SK-N-SH (cell line): ENCODE measurements at regions not wholly inside any gene's neighbourhood (a gene's known extent, or its start where the extent isn't known, plus 50 kb on each side); places are given as distances from the start of the nearest gene placed in this dataset.

Experiments
- CHD2 ChIP-seq: fragments of 150-350 bp; IDR thresholded peaks from 2 replicates; pipeline ENCODE4 v1.6.1; 2018; ENCODE audit warnings: low read length; ENCODE audit not compliant: partially characterized antibody
- CTCF ChIP-seq: fragments of 200-600 bp; sonication (generic); IDR thresholded peaks from 2 replicates; pipeline ENCODE4 v1.6.1; 2017; ENCODE audit warnings: antibody characterized with exemption, mild to moderate bottlenecking, moderate library complexity
- EZH2phosphoT487 ChIP-seq: fragments of 200-600 bp; sonication (generic); IDR thresholded peaks from 2 replicates; pipeline ENCODE4 v1.6.1; 2017; ENCODE audit warnings: low read depth, mixed run types, mild to moderate bottlenecking, antibody characterized with exemption, moderate library complexity, borderline replicate concordance
- GABPA ChIP-seq: IDR thresholded peaks from 2 replicates; pipeline ENCODE4 v1.4.0; 2012; ENCODE audit warnings: low read depth, mild to moderate bottlenecking
- POLR2AphosphoS5 ChIP-seq: IDR thresholded peaks from 2 replicates; pipeline ENCODE4 v1.6.1; 2012; ENCODE audit warnings: low read depth, low read length
- REST ChIP-seq: IDR thresholded peaks from 2 replicates; pipeline ENCODE4 v1.6.1; 2012; ENCODE audit warnings: mild to moderate bottlenecking, low read depth, low read length, moderate library complexity
- RXRA ChIP-seq: IDR thresholded peaks from 2 replicates; pipeline ENCODE4 v1.4.0; 2012; ENCODE audit warnings: low read depth, mild to moderate bottlenecking, borderline replicate concordance
- SIN3A ChIP-seq: IDR thresholded peaks from 2 replicates; pipeline ENCODE4 v1.6.1; 2012; ENCODE audit warnings: low read depth, mild to moderate bottlenecking, low read length, moderate library complexity, borderline replicate concordance
- TAF1 ChIP-seq: IDR thresholded peaks from 2 replicates; pipeline ENCODE4 v1.6.1; 2012; ENCODE audit warnings: low read depth, mild to moderate bottlenecking, low read length, moderate library complexity, borderline replicate concordance
- TEAD4 ChIP-seq: IDR thresholded peaks from 2 replicates; pipeline ENCODE4 v1.4.0; 2012; ENCODE audit warnings: mild to moderate bottlenecking, borderline replicate concordance; ENCODE audit not compliant: insufficient read depth
- USF2 ChIP-seq: fragments of 150-350 bp; IDR thresholded peaks from 2 replicates; pipeline ENCODE4 v1.6.1; 2017; ENCODE audit warnings: antibody characterized with exemption, low read length, low read depth, borderline replicate concordance
- YY1 ChIP-seq: IDR thresholded peaks from 2 replicates; pipeline ENCODE4 v1.4.0; 2012; ENCODE audit warnings: low read depth, mild to moderate bottlenecking

- no peak for TF ChIP-seq CTCF
- TF ChIP-seq POLR2AphosphoS5: no peak
- TF ChIP-seq YY1: no peak
- no peak for TF ChIP-seq TAF1
- no peak for TF ChIP-seq RXRA
- TF ChIP-seq TEAD4: no peak
- TF ChIP-seq REST: no peak
- no peak for TF ChIP-seq SIN3A
- no peak for TF ChIP-seq CHD2
- TF ChIP-seq USF2: no peak
- TF ChIP-seq GABPA: no peak
- TF ChIP-seq EZH2phosphoT487: no peak
Observed at GRCh38 chr4:1523033-1523432, 116.8 kb upstream of the NKX1-1 start.
